HepG2 (cell line): ENCODE measurements at regions not wholly inside any gene's neighbourhood (a gene's known extent, or its start where the extent isn't known, plus 50 kb on each side); places are given as distances from the start of the nearest gene placed in this dataset.

Experiments
- ATAC-seq: fragments of 200-7000 bp; cut with Tn5 transposase; 3 replicates; pipeline ENCODE4 v1.9.1; 2020; ENCODE audit warnings: mild to moderate bottlenecking, moderate library complexity
- BruUV-seq: library from RNA; stranded (reverse); fragments of 400-500 nt; replicated peaks from 2 replicates; lab custom pipeline; 2021; lab: Mats Ljungman, UMichigan
- CTCF ChIA-PET: fragments of 300-600 bp; formaldehyde crosslinking; extraction: SDS; loops from one replicate; lab custom pipeline; 2021; ENCODE audit warnings: low total read pairs, inconsistent platforms, low intra/inter-chr PET ratio; lab: Yijun Ruan, JAX
- POLR2A ChIA-PET: fragments of 350-600 bp; sonication (Branson Sonifier 250); formaldehyde crosslinking; loops from one replicate; lab custom pipeline; 2020; ENCODE audit warnings: antibody characterized with exemption, inconsistent platforms; lab: Yijun Ruan, JAX
- DNase-seq: peaks from one replicate; pipeline ENCODE4 v3.0.0-alpha.2; 2015; ENCODE audit warnings: low spot score
- FAIRE-seq: peaks from 3 replicates; lab custom pipeline; 2011; peaks lifted over from hg19 to GRCh38; lab: Jason Lieb, UNC
- H2AFZ ChIP-seq: one replicate; pipeline ENCODE4 v1.6.1; 2011; ENCODE audit warnings: low read length, inconsistent platforms
- H3K27ac ChIP-seq: fragments of 300-600 bp; 3 replicates; pipeline ENCODE4 v1.8.0; 2011; ENCODE audit warnings: mixed run types, mild to moderate bottlenecking, mixed read lengths, low read length, inconsistent platforms; ENCODE audit not compliant: insufficient read depth; ENCODE audit errors: extremely low read length
- H3K27me3 ChIP-seq, 2 experiments: fragments of 200-600 bp in 1 of 2; 2 replicates in 1 of 2; 3 replicates in 1 of 2; pipeline versions ENCODE4 v1.6.0 to v1.8.0; 2011; ENCODE audit warnings: low read length in 2 of 2, mild to moderate bottlenecking in 2 of 2, moderate library complexity in 2 of 2, inconsistent platforms in 1 of 2; ENCODE audit not compliant: insufficient read depth in 2 of 2, control insufficient read depth in 1 of 2
- H3K36me3 ChIP-seq, 2 experiments: fragments of 200-600 bp in 1 of 2; replicated peaks in 1 of 2; 2 replicates in 1 of 2; 3 replicates in 1 of 2; pipeline versions ENCODE4 v1.5.1 to v1.8.0; 2011; ENCODE audit warnings: low read length in 2 of 2, inconsistent platforms in 1 of 2; ENCODE audit not compliant: insufficient read depth in 2 of 2, control insufficient read depth in 1 of 2
- H3K4me1 ChIP-seq: 2 replicates; pipeline ENCODE4 v1.5.1; 2012; ENCODE audit warnings: low read length, inconsistent platforms; ENCODE audit not compliant: insufficient read depth
- H3K4me2 ChIP-seq: 2 replicates; pipeline ENCODE4 v1.6.0; 2011; ENCODE audit warnings: low read depth, low read length, inconsistent platforms
- H3K4me3 ChIP-seq, 3 experiments: fragments of 200-600 bp in 1 of 3; sonication (generic), shearing (Covaris generic) in 1 of 3; replicated peaks in 1 of 3; 2 replicates each; pipeline ENCODE4 v1.5.1; 2011 to 2016; ENCODE audit warnings: low read length in 3 of 3, inconsistent platforms in 2 of 3, low read depth in 2 of 3, mild to moderate bottlenecking in 2 of 3, control low read depth in 1 of 3, mixed read lengths in 1 of 3; ENCODE audit not compliant: insufficient read depth in 1 of 3
- H3K79me2 ChIP-seq: one replicate; pipeline ENCODE4 v1.6.1; 2011; ENCODE audit warnings: low read length, inconsistent platforms; ENCODE audit not compliant: insufficient read depth
- H3K9ac ChIP-seq: 2 replicates; pipeline ENCODE4 v1.6.0; 2011; ENCODE audit warnings: mild to moderate bottlenecking, low read depth, low read length, inconsistent platforms; ENCODE audit not compliant: insufficient read depth
- H3K9me3 ChIP-seq: 2 replicates; pipeline ENCODE4 v1.5.1; 2012; ENCODE audit warnings: mild to moderate bottlenecking, low read length
- H4K20me1 ChIP-seq: 2 replicates; pipeline ENCODE4 v1.6.0; 2011; ENCODE audit warnings: inconsistent platforms, mild to moderate bottlenecking, low read length, moderate library complexity; ENCODE audit not compliant: insufficient read depth
- DPF2 ChIP-seq: sonication (generic); formaldehyde crosslinking; IDR thresholded peaks from 2 replicates; pipeline ENCODE4 v1.4.0; 2020; ENCODE audit warnings: mild to moderate bottlenecking, low read depth, missing genetic modification reagents, borderline replicate concordance
- FOXP1 ChIP-seq, 2 experiments: fragments of 450-650 bp in 1 of 2; IDR thresholded peaks; 2 replicates each; pipeline ENCODE4 v1.6.1; 2017 to 2018; ENCODE audit warnings: antibody characterized with exemption in 1 of 2
- HMG20A ChIP-seq: IDR thresholded peaks from 2 replicates; pipeline ENCODE4 v1.6.1; 2016; ENCODE audit warnings: borderline replicate concordance
- HOXA3 ChIP-seq: sonication (generic); formaldehyde crosslinking; IDR thresholded peaks from 2 replicates; pipeline ENCODE4 v1.5.0; 2020; ENCODE audit warnings: missing genetic modification reagents
- KLF13 ChIP-seq: sonication (generic); formaldehyde crosslinking; IDR thresholded peaks from 2 replicates; pipeline ENCODE4 v1.4.0; 2020; ENCODE audit warnings: mild to moderate bottlenecking, missing genetic modification reagents
- KMT2B ChIP-seq: IDR thresholded peaks from 2 replicates; pipeline ENCODE4 v1.6.1; 2016; ENCODE audit warnings: missing genetic modification reagents, missing compliant biosample characterization
- MAFK ChIP-seq, 2 experiments: IDR thresholded peaks in 1 of 2; conservative IDR thresholded peaks in 1 of 2; 2 replicates each; pipeline ENCODE4 v1.6.1; 2011; ENCODE audit warnings: improper control_type of control experiment in 2 of 2, low read length in 2 of 2
- MYNN ChIP-seq: sonication (generic); formaldehyde crosslinking; IDR thresholded peaks from 2 replicates; pipeline ENCODE4 v1.4.0; 2020; ENCODE audit warnings: mild to moderate bottlenecking, low read depth, missing genetic modification reagents
- ZFP37 ChIP-seq: sonication (generic); formaldehyde crosslinking; IDR thresholded peaks from 2 replicates; pipeline ENCODE4 v1.4.0; 2020; ENCODE audit warnings: missing genetic modification reagents, borderline replicate concordance
- ZMYM2 ChIP-seq: sonication (generic); formaldehyde crosslinking; IDR thresholded peaks from 2 replicates; pipeline ENCODE4 v1.8.0; 2022; ENCODE audit warnings: mild to moderate bottlenecking, missing genetic modification reagents
- ZNF205 ChIP-seq: IDR thresholded peaks from 2 replicates; pipeline ENCODE4 v1.6.1; 2018; ENCODE audit warnings: missing biosample characterization, missing genetic modification reagents
- ZNF224 ChIP-seq: sonication (generic); formaldehyde crosslinking; IDR thresholded peaks from 2 replicates; pipeline ENCODE4 v1.5.0; 2020; ENCODE audit warnings: mild to moderate bottlenecking, missing genetic modification reagents
- ZNF724P ChIP-seq: sonication (generic); formaldehyde crosslinking; IDR thresholded peaks from 2 replicates; pipeline ENCODE4 v1.8.0; 2022; ENCODE audit warnings: missing genetic modification reagents, borderline replicate concordance
- WGBS: methylation state at CpG from one replicate; pipeline ENCODE4 v1.1.6; 2017; ENCODE audit warnings: low lambda C conversion rate; 5-methylcytosine and 5-hydroxymethylcytosine counted together
- in situ Hi-C: cut with HindIII; loops from 2 replicates; pipeline ENCODE4 v1.10.0; 2017; ENCODE audit warnings: low pct_unique_long_range_greater_than_20kb; ENCODE audit not compliant: extremely low pct_ligation_motif_present
- intact Hi-C: fragments of 100-400 bp; cut with micrococcal nuclease; formaldehyde crosslinking; loops from one replicate; pipeline ENCODE4 v1.10.0; 2022; ENCODE audit not compliant: unreplicated experiment
- TF ChIP-seq, protein P1 (sequence below): sonication (generic); formaldehyde crosslinking; IDR thresholded peaks from 2 replicates; pipeline ENCODE4 v1.9.0; 2021; ENCODE audit warnings: mild to moderate bottlenecking, missing genetic modification reagents
- TF ChIP-seq, protein P2 (sequence below): sonication (generic); formaldehyde crosslinking; IDR thresholded peaks from 2 replicates; pipeline ENCODE4 v1.4.0; 2020; ENCODE audit warnings: missing genetic modification reagents, borderline replicate concordance

DNA sequence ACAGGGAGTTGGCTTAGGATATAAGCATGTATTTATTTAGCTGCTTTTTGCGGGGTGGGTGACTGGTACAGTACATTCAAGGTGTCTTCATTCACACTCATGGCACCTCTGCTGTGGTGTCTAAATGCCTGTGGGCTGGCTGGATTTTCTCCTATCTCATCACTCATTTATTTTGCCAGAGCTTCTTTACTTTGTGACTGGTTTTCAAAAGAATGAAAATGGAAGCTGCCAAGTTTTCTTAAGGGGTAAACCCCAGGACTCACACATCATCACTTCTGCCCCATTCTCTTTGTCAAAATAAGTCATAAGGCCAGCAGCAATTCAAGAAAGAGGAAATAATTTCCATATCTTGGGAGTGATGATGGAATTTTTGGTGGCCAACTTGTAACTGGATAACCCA, 493.4 kb upstream of the ALCAM start (continued):
- no peak for TF ChIP-seq ZNF224 (CRISPR knock-in tag)

DNA sequence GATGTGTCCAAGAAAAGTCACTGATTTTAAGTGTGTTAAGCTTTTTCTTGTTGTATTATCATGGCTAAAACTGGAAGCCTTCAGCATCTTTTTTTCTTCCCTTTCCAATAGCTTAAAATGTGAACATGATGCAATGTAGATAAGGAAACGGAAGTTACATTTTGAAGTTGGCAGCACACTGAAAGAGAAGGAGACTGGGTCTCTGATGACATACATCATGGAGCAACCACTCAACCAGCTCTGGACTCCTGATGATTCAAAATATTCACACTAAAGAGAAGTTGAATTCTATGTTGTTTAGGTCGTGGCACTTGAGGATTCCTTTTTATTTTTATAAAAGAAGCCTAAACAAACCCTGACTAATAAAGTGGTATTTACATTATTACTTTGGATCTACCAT, 488.3 kb upstream of the ALCAM start:
- Histone ChIP-seq H3K4me1 (no peaks in the 10 kb centered on the region), H3K4me3 (no peak overlapping the region), H4K20me1 (no peaks in the 10 kb centered on the region), H3K27ac (no peak overlapping the region), H2AFZ (no peak overlapping the region), H3K4me2 (no peak overlapping the region), H3K27me3 (no peaks in the 10 kb centered on the region), H3K9me3 (no peaks in the 10 kb centered on the region), H3K36me3 (no peaks in the 10 kb centered on the region), H3K79me2 (no peaks in the 10 kb centered on the region), H3K9ac (no peak overlapping the region)
- POLR2A ChIA-PET = no interaction called here
- intact Hi-C loops (no loop called here), in situ Hi-C loops (no loop called here)
- ATAC-seq (no peak), FAIRE-seq (no peak), DNase-seq (no peak)
- no TSS peak for BruUV-seq
- CTCF ChIA-PET = no interaction called here
- WGBS = 5% methylated on average over 2 of the region's 2 CpGs
- TF ChIP-seq DPF2 (CRISPR knock-in tag) (no peak), ZNF724P (no peak), HMG20A (CRISPR knock-in tag) (no peak), ZFP37 (no peak), FOXP1 (IDR thresholded peaks at IDR 0.05) (no peak), FOXP1 (CRISPR knock-in tag; IDR thresholded peaks at IDR 0.05) (no peak), MYNN (CRISPR knock-in tag) (no peak), MAFK (conservative IDR thresholded peaks at IDR 0.05 in 1 of 2, IDR thresholded peaks at IDR 0.05 in 1 of 2; ENCODE audit: low read length in 2 of 2) (no peak), KMT2B (CRISPR knock-in tag) (no peak), ZMYM2 (CRISPR knock-in tag) (no peak), KLF13 (CRISPR knock-in tag) (no peak), HOXA3 (CRISPR knock-in tag) (no peak), ZNF205 (CRISPR knock-in tag) (no peak)
- TF ChIP-seq, protein P1, sequence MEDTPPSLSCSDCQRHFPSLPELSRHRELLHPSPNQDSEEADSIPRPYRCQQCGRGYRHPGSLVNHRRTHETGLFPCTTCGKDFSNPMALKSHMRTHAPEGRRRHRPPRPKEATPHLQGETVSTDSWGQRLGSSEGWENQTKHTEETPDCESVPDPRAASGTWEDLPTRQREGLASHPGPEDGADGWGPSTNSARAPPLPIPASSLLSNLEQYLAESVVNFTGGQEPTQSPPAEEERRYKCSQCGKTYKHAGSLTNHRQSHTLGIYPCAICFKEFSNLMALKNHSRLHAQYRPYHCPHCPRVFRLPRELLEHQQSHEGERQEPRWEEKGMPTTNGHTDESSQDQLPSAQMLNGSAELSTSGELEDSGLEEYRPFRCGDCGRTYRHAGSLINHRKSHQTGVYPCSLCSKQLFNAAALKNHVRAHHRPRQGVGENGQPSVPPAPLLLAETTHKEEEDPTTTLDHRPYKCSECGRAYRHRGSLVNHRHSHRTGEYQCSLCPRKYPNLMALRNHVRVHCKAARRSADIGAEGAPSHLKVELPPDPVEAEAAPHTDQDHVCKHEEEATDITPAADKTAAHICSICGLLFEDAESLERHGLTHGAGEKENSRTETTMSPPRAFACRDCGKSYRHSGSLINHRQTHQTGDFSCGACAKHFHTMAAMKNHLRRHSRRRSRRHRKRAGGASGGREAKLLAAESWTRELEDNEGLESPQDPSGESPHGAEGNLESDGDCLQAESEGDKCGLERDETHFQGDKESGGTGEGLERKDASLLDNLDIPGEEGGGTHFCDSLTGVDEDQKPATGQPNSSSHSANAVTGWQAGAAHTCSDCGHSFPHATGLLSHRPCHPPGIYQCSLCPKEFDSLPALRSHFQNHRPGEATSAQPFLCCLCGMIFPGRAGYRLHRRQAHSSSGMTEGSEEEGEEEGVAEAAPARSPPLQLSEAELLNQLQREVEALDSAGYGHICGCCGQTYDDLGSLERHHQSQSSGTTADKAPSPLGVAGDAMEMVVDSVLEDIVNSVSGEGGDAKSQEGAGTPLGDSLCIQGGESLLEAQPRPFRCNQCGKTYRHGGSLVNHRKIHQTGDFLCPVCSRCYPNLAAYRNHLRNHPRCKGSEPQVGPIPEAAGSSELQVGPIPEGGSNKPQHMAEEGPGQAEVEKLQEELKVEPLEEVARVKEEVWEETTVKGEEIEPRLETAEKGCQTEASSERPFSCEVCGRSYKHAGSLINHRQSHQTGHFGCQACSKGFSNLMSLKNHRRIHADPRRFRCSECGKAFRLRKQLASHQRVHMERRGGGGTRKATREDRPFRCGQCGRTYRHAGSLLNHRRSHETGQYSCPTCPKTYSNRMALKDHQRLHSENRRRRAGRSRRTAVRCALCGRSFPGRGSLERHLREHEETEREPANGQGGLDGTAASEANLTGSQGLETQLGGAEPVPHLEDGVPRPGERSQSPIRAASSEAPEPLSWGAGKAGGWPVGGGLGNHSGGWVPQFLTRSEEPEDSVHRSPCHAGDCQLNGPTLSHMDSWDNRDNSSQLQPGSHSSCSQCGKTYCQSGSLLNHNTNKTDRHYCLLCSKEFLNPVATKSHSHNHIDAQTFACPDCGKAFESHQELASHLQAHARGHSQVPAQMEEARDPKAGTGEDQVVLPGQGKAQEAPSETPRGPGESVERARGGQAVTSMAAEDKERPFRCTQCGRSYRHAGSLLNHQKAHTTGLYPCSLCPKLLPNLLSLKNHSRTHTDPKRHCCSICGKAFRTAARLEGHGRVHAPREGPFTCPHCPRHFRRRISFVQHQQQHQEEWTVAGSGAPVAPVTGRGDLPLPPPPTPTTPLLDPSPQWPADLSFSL (CRISPR knock-in tag) = no peak
- TF ChIP-seq, protein P2, sequence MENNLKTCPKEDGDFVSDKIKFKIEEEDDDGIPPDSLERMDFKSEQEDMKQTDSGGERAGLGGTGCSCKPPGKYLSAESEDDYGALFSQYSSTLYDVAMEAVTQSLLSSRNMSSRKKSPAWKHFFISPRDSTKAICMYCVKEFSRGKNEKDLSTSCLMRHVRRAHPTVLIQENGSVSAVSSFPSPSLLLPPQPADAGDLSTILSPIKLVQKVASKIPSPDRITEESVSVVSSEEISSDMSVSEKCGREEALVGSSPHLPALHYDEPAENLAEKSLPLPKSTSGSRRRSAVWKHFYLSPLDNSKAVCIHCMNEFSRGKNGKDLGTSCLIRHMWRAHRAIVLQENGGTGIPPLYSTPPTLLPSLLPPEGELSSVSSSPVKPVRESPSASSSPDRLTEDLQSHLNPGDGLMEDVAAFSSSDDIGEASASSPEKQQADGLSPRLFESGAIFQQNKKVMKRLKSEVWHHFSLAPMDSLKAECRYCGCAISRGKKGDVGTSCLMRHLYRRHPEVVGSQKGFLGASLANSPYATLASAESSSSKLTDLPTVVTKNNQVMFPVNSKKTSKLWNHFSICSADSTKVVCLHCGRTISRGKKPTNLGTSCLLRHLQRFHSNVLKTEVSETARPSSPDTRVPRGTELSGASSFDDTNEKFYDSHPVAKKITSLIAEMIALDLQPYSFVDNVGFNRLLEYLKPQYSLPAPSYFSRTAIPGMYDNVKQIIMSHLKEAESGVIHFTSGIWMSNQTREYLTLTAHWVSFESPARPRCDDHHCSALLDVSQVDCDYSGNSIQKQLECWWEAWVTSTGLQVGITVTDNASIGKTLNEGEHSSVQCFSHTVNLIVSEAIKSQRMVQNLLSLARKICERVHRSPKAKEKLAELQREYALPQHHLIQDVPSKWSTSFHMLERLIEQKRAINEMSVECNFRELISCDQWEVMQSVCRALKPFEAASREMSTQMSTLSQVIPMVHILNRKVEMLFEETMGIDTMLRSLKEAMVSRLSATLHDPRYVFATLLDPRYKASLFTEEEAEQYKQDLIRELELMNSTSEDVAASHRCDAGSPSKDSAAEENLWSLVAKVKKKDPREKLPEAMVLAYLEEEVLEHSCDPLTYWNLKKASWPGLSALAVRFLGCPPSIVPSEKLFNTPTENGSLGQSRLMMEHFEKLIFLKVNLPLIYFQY (CRISPR knock-in tag) = no peak
